IPS-20b (cell line): ENCODE measurements at regions not wholly inside any gene's neighbourhood (a gene's known extent, or its start where the extent isn't known, plus 50 kb on each side); places are given as distances from the start of the nearest gene placed in this dataset.

ENCODE experiments used
- H3K27ac ChIP-seq: one replicate; pipeline ENCODE4 v1.5.1; 2013; ENCODE audit warnings: low read length
- H3K27me3 ChIP-seq: 2 replicates; pipeline ENCODE4 v1.6.1; 2013; ENCODE audit warnings: mild to moderate bottlenecking, low read length, inconsistent platforms; ENCODE audit not compliant: insufficient read depth
- H3K36me3 ChIP-seq: 2 replicates; pipeline ENCODE4 v1.6.1; 2013; ENCODE audit warnings: low read depth, mild to moderate bottlenecking, inconsistent platforms, low read length, moderate library complexity; ENCODE audit not compliant: insufficient read depth
- H3K4me1 ChIP-seq: 2 replicates; pipeline ENCODE4 v1.6.1; 2013; ENCODE audit warnings: mild to moderate bottlenecking, control low read depth, inconsistent platforms, low read length, moderate library complexity; ENCODE audit not compliant: insufficient read depth
- H3K4me3 ChIP-seq: 2 replicates; pipeline ENCODE4 v1.5.1; 2013; ENCODE audit warnings: mild to moderate bottlenecking, low read length, inconsistent platforms
- H3K9ac ChIP-seq: 2 replicates; pipeline ENCODE4 v1.6.1; 2013; ENCODE audit warnings: low read depth, mild to moderate bottlenecking, inconsistent platforms, low read length, moderate library complexity
- H3K9me3 ChIP-seq: 2 replicates; pipeline ENCODE4 v1.6.1; 2013; ENCODE audit warnings: mild to moderate bottlenecking, low read depth, low read length, inconsistent platforms; ENCODE audit not compliant: insufficient read depth

DNA sequence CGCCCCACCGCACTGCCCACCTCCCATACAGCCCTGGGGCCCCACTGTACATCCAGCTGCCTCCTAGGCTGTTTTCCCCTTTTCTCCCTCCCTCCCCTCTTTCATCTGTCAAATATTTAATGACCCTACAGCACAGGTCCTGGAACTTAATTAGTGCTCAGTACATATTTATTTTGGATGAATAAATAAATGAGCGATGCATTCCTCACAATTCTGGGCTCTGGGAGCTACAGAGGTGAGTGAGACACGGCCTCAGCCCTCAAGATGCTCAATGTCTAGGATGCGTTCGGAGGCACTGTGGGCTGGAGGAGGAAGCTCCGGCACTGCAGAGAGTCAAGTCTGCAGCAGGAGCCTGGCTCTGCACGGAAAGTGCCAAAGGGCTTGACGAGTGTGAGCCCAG lies 175.0 kb downstream of the FAM43A start:
- Histone ChIP-seq H3K27ac (no peak overlapping the region), H3K4me1 (0 out of 2 replicates have a peak, but pooled peaks cover 3% of the 10 kb centered on the region), H3K27me3 (no peaks in the 10 kb centered on the region), H3K4me3 (no peak overlapping the region), H3K9ac (no peak overlapping the region), H3K36me3 (no peaks in the 10 kb centered on the region), H3K9me3 (no peaks in the 10 kb centered on the region)

DNA sequence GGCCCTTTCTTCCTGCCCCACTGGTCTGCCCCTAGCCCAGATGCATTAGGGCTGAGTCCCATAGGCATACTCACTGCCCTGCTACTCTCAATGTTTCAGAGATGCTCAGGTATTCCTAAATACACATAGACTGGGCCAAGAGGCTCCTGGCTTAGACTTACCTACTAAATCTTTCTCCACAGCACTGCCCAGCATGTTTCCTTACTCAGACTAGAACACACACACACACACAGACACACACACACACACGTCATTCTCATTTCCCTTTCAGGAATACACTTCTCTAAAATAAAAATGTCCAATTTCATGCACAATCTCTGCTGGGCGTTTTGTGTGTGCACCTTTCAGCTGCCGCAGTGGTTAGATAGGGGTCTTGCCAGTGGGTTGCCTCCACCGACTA lies 175.7 kb downstream of the FAM43A start:
- Histone ChIP-seq H3K9ac (no peak overlapping the region), H3K27me3 (no peaks in the 10 kb centered on the region), H3K36me3 (no peaks in the 10 kb centered on the region), H3K9me3 (no peaks in the 10 kb centered on the region), H3K4me1 (0 out of 2 replicates have a peak, but pooled peaks cover 3% of the 10 kb centered on the region), H3K4me3 (no peak overlapping the region), H3K27ac (no peak overlapping the region)

DNA sequence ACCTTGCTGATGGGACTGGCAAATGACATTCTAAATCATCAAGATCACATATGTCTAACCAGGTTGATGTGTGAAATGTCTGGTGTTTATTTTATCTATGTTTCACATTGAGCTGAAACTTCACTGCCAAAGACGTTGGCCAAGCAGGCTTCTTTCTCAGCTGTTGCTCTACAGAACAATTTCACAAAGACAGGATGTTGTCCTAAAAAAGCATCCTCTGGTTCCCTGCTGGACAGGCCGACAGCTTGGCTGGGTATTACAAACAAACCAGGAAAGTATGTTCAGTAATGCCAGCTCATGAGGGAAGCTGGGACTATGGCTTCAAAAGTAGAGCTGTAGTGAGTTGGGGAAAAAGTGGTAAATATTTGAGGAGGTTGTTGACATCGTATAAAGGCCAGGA lies 179.4 kb downstream of the FAM43A start:
- Histone ChIP-seq H3K4me1 (0 out of 2 replicates have a peak, but pooled peaks cover 3% of the 10 kb centered on the region), H3K27ac (no peak overlapping the region), H3K4me3 (no peak overlapping the region), H3K27me3 (no peaks in the 10 kb centered on the region), H3K36me3 (no peaks in the 10 kb centered on the region), H3K9me3 (0 out of 2 replicates have a peak, but pooled peaks cover 2% of the 10 kb centered on the region), H3K9ac (no peak overlapping the region)

DNA sequence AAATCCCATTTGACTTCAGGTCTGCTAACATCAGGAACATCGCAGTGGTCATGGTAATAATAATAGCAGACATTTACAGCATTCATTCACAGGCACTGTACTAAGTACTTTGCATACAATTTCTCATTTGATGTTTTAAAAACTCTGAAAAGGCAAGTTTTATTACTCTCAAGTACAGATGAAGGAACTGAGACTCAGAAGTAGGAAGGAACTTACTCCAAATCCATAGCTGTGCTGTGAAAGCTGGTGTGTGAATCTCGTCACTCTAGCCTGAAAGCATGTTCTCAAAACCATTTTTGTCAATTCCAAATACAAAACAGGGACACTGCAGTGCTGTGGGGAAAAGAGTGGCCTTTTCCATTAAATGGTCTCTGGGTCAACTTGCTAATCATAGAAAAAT lies 179.9 kb downstream of the FAM43A start:
- Histone ChIP-seq H3K4me1 (0 out of 2 replicates have a peak, but pooled peaks cover 3% of the 10 kb centered on the region), H3K36me3 (no peaks in the 10 kb centered on the region), H3K27me3 (no peaks in the 10 kb centered on the region), H3K9ac (no peak overlapping the region), H3K9me3 (0 out of 2 replicates have a peak, but pooled peaks cover 4% of the 10 kb centered on the region), H3K27ac (no peak overlapping the region), H3K4me3 (no peak overlapping the region)

DNA sequence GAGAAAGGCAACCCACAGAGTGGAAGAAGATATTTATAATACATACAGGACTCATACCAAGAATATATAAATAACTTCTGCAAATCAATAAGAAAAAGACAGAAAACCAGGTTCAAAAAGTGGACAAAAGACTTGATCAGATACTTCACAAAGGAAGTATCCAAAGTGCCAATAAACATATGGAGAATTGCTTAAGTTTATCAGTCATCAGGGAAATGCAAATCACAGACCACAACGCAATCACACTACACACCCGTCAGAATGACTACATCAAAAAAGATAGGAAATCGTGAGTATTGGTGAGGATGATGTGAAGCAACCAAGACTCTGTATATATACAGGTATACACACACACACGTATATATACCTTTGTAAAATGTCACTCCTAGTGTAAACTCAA lies 180.6 kb downstream of the FAM43A start:
- H3K4me1 ChIP-seq: peaks cover 7% of the 10 kb centered on the region
- no peaks in the 10 kb centered on the region for H3K36me3 ChIP-seq
- H3K9ac ChIP-seq: no peak overlapping the region
- H3K9me3 ChIP-seq: 0 out of 2 replicates have a peak, but pooled peaks cover 4% of the 10 kb centered on the region
- no peak overlapping the region for H3K27ac ChIP-seq
- no peak overlapping the region for H3K4me3 ChIP-seq
- H3K27me3 ChIP-seq: no peaks in the 10 kb centered on the region

DNA sequence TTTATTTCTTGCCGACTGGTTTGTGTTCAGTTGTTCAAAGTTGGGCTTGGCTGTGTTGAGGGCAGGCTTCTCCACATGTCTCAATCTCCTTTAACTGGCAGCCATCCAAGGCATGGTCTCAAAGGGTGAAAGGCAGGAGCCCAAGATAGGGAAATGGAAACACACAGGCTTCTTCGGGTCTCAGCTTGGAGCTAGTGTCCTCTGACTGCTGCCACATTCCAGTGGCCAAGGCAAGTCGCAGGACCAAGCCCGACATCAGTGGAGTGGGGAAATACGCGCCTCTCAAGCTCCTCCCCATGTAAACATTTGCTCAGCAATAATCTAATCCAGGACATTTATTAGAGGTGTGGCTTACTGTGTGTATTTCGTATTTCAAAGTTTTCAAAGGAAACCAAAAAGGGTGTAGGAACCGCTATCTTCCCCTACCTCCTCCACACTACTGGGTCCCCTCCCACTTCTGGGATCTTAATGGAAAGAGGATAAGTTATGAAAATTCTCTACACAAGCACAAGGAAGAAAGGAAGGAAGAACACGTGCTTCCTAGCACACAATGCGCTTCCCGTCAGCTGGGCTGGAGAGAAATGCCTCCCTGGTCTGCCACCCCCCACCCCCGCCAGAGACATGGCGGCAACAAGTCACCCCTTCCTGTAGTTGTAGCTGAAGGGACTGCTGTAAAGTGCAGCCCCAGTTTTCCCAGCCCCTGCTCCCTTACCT lies 181.7 kb downstream of the FAM43A start:
- Histone ChIP-seq H3K9me3 (0 out of 2 replicates have a peak, but pooled peaks cover 4% of the 10 kb centered on the region), H3K27ac (no peak overlapping the region), H3K9ac (no peak overlapping the region), H3K27me3 (no peaks in the 10 kb centered on the region), H3K4me1 (peaks cover 18% of the 10 kb centered on the region), H3K36me3 (no peaks in the 10 kb centered on the region), H3K4me3 (no peak overlapping the region)

DNA sequence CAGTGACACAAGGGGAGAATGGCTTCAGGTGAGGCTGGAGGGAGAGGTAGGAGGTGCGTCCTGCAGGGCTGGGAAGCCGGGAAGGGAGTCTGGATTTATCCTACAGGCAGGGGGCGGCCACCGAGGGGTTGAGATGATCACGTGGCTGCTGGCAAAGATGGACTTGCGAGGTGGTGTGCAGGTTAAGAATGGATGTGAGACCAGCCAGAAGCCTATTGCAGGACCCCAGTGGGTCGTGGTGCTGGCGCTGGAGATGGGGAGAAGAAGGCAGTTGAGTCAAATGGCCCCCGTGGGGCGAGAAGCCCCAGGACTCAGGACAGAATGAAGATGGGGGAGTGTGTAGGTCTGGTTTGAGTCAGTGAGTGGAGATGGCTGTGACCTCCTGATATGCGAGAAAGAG lies 183.1 kb downstream of the FAM43A start:
- Histone ChIP-seq H3K27ac (no peak overlapping the region), H3K9me3 (0 out of 2 replicates have a peak, but pooled peaks cover 4% of the 10 kb centered on the region), H3K4me3 (no peak overlapping the region), H3K36me3 (no peaks in the 10 kb centered on the region), H3K27me3 (no peaks in the 10 kb centered on the region), H3K9ac (no peak overlapping the region), H3K4me1 (peaks cover 19% of the 10 kb centered on the region)

DNA sequence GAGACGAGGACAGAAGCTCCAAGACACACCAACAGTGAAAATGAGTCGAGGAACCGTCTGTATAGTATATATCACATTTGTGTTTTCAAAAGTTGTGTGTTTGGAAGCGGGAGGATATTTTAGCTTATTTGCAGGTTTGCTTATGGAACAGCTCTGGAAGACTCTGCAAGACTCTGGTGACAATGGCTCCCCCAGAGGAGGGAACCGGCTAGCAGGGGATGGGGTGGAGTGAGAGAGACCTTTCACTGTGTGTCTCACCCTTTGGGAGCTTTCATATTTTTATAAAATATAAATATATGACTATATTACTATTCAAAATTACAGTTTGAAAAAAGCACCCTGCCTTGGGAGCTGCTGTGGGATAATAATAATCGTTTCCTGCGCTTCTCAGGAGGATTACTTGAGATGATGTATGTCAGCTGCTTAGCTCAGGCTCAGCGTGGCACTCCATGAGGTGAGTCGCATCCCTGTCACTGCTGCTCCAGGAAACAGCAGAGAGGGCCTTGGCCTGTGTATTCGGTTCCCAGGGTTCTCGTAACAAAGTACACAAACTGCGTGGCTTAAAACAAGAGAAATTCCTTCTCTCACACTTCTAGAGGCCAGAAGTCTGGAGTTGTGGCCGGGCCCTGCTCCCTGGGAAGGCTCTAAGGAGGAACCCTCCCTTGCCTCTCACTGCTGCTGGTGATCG lies 183.9 kb downstream of the FAM43A start:
- H3K27me3 ChIP-seq: no peaks in the 10 kb centered on the region; the same call in 1 of the 2 replicates
- H3K4me3 ChIP-seq: no peak overlapping the region
- no peaks in the 10 kb centered on the region for H3K36me3 ChIP-seq
- H3K27ac ChIP-seq: no peak overlapping the region
- peaks cover 19% of the 10 kb centered on the region for H3K4me1 ChIP-seq
- H3K9ac ChIP-seq: no peak overlapping the region
- 0 out of 2 replicates have a peak, but pooled peaks cover 4% of the 10 kb centered on the region for H3K9me3 ChIP-seq

DNA sequence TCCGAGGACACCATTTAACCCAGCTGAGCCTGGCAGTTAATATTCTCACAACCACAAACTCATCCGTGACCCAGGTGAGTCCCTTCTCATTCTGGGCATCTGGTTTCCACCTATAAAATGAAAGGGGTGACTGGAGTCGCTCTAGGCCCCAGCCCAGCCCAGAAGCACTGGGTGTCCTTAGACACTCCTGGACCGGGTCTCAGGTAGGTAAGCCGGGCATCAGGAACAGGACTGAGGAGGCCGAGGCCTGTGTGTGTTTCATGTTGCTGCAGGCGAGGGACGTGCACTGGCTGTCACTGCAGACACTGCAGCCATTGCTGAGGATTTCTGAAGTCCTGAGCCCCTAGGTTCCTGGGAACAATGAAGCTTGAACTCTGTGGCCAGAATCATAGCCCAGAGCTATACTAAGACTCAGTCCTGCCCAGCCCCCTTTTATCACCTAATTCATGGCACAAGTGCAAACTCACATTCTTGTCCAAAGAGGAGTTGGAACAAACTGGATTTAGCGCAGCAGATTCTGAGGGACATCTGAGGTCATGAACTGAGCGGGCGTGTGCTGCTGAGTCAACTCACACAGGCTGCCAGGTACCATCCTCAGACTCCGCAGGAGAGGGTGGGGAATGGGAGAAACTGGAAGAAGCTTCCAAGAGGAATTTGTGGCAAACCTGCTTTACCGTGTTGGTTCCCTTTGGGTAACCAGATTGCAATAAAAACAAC lies 184.9 kb downstream of the FAM43A start:
- Histone ChIP-seq H3K4me3 (no peak overlapping the region), H3K27ac (no peak overlapping the region), H3K9me3 (0 out of 2 replicates have a peak, but pooled peaks cover 4% of the 10 kb centered on the region), H3K4me1 (peaks cover 19% of the 10 kb centered on the region), H3K9ac (no peak overlapping the region), H3K36me3 (no peaks in the 10 kb centered on the region), H3K27me3 (no peaks in the 10 kb centered on the region; the same call in 1 of the 2 replicates)

DNA sequence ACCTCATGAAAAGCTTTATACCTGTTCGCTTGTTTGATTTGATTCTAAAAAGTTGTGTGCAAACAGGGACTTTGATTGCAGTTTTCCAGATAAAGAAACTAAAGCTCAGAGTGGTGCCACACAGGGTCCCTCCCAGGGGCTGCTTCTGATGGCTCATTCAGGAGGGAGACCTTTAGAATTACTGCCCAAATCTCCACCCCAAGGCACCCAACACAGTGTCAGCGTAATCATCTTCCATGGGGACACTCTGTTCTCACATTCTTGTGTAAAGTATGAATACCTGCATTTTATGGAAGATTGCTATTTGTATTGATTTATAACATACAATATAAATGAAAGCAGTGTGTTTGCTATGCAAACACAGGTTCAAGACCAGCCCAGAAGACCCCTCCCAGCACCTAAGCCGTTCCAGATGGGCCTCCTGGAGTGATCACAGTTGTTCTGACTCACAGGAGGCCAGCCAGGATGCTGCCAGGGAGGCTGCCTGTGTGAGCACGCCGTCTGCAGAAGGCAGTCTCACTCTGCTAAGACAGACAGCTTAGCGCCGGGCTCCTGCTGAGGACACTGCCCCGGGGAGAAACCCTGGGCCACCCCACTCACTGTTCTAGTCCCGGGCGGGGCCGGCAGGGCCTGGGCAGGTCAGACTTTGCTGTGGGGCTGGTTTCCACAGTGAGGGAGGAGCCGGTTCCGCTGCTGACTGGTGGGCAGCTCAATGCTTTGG lies 185.6 kb downstream of the FAM43A start:
- no peaks in the 10 kb centered on the region; the same call in 1 of the 2 replicates for H3K27me3 ChIP-seq
- 0 out of 2 replicates have a peak, but pooled peaks cover 4% of the 10 kb centered on the region for H3K9me3 ChIP-seq
- H3K4me3 ChIP-seq: no peak overlapping the region
- no peaks in the 10 kb centered on the region for H3K36me3 ChIP-seq
- peaks cover 19% of the 10 kb centered on the region for H3K4me1 ChIP-seq
- no peak overlapping the region for H3K9ac ChIP-seq
- no peak overlapping the region for H3K27ac ChIP-seq
